GM23338 (cell line): ENCODE measurements at regions not wholly inside any gene's neighbourhood (a gene's known extent, or its start where the extent isn't known, plus 50 kb on each side); places are given as distances from the start of the nearest gene placed in this dataset.

ENCODE experiments used
- ATAC-seq: fragments of 200-7000 bp; cut with Tn5 transposase; 3 replicates; pipeline ENCODE4 v1.9.1; 2020
- DNase-seq: peaks from one replicate; pipeline ENCODE4 v3.0.0-alpha.2; 2015; ENCODE audit warnings: low spot score
- H2AFZ ChIP-seq: fragments of 200-600 bp; sonication (generic); 2 replicates; pipeline ENCODE4 v1.8.0; 2016; ENCODE audit warnings: antibody characterized with exemption, mild to moderate bottlenecking, moderate library complexity
- H3F3A ChIP-seq: fragments of 200-600 bp; sonication (generic); replicated peaks from 2 replicates; pipeline ENCODE4 v1.8.0; 2017; ENCODE audit warnings: antibody characterized with exemption, mixed run types, low read depth
- H3K27ac ChIP-seq: fragments of 200-600 bp; sonication (generic); 2 replicates; pipeline ENCODE4 v1.6.1; 2016; ENCODE audit warnings: low read depth
- H3K27me3 ChIP-seq: fragments of 200-600 bp; sonication (generic); 2 replicates; pipeline ENCODE4 v1.8.0; 2016; ENCODE audit warnings: mild to moderate bottlenecking, mixed run types, moderate library complexity; ENCODE audit not compliant: insufficient read depth
- H3K36me3 ChIP-seq: fragments of 200-600 bp; sonication (generic); 2 replicates; pipeline ENCODE4 v1.8.0; 2016; ENCODE audit warnings: mild to moderate bottlenecking; ENCODE audit not compliant: insufficient read depth
- H3K4me1 ChIP-seq: fragments of 200-600 bp; sonication (generic); 2 replicates; pipeline ENCODE4 v1.8.0; 2016; ENCODE audit warnings: mild to moderate bottlenecking, moderate library complexity; ENCODE audit not compliant: insufficient read depth
- H3K4me2 ChIP-seq: fragments of 200-600 bp; sonication (generic); 2 replicates; pipeline ENCODE4 v1.7.1; 2017; ENCODE audit warnings: mixed run types
- H3K4me3 ChIP-seq: fragments of 200-600 bp; sonication (generic); 2 replicates; pipeline ENCODE4 v1.6.1; 2016; ENCODE audit warnings: mixed run types
- H3K79me2 ChIP-seq: fragments of 200-600 bp; sonication (generic); replicated peaks from 2 replicates; pipeline ENCODE4 v1.8.0; 2017; ENCODE audit warnings: mild to moderate bottlenecking; ENCODE audit not compliant: insufficient read depth
- H3K9me2 ChIP-seq: fragments of 200-600 bp; sonication (generic); 2 replicates; pipeline ENCODE4 v1.8.0; 2017; ENCODE audit not compliant: insufficient read depth
- H4K20me1 ChIP-seq: fragments of 200-600 bp; sonication (generic); replicated peaks from 2 replicates; pipeline ENCODE4 v1.8.0; 2017; ENCODE audit warnings: mild to moderate bottlenecking; ENCODE audit not compliant: insufficient read depth
- H3K27ac Mint-ChIP-seq: 2 replicates; pipeline ENCODE4 v1.8.0; 2020; ENCODE audit warnings: inconsistent platforms, mild to moderate bottlenecking, moderate library complexity, mixed read lengths
- H3K27me3 Mint-ChIP-seq: 3 replicates; pipeline ENCODE4 v1.8.0; 2022; ENCODE audit warnings: low read depth, mild to moderate bottlenecking, moderate library complexity, mixed read lengths, inconsistent platforms; ENCODE audit not compliant: insufficient read depth, poor library complexity
- H3K36me3 Mint-ChIP-seq: 3 replicates; pipeline ENCODE4 v1.8.0; 2021; ENCODE audit warnings: low read depth, mild to moderate bottlenecking, inconsistent platforms, moderate library complexity, mixed read lengths
- H3K4me1 Mint-ChIP-seq: 3 replicates; pipeline ENCODE4 v1.8.0; 2020; ENCODE audit warnings: mild to moderate bottlenecking, inconsistent platforms, mixed read lengths
- H3K4me3 Mint-ChIP-seq: 3 replicates; pipeline ENCODE4 v1.8.0; 2021; ENCODE audit warnings: moderate library complexity, mild to moderate bottlenecking, inconsistent platforms, mixed read lengths
- H3K9me3 Mint-ChIP-seq: 3 replicates; pipeline ENCODE4 v1.8.0; 2020; ENCODE audit warnings: moderate library complexity, mild to moderate bottlenecking, inconsistent platforms, mixed read lengths
- CREB1 ChIP-seq: fragments of 250-450 bp; sonication (Bioruptor Pico); IDR thresholded peaks from 2 replicates; pipeline ENCODE4 v1.5.0; 2020; ENCODE audit warnings: low read depth, mild to moderate bottlenecking, moderate library complexity
- EZH2 ChIP-seq: fragments of 200-600 bp; sonication (generic); IDR thresholded peaks from one replicate; pipeline ENCODE4 v1.8.0; 2017; ENCODE audit warnings: antibody characterized with exemption, mild to moderate bottlenecking, low read depth; ENCODE audit not compliant: unreplicated experiment
- NANOG ChIP-seq: IDR thresholded peaks from 2 replicates; pipeline ENCODE4 v1.6.1; 2016; ENCODE audit warnings: antibody characterized with exemption, borderline replicate concordance
- POLR2AphosphoS5 ChIP-seq: IDR thresholded peaks from 2 replicates; pipeline ENCODE4 v1.6.1; 2016; ENCODE audit warnings: antibody characterized with exemption, low read depth
- ZNF331 ChIP-seq: fragments of 250-450 bp; sonication (Bioruptor Pico); IDR thresholded peaks from 2 replicates; pipeline ENCODE4 v1.5.0; 2020; ENCODE audit warnings: low read depth, mild to moderate bottlenecking, moderate library complexity
- ZNF462 ChIP-seq: fragments of 250-450 bp; sonication (Bioruptor Pico); IDR thresholded peaks from 2 replicates; pipeline ENCODE4 v1.5.0; 2020; ENCODE audit warnings: mild to moderate bottlenecking, moderate library complexity
- TF ChIP-seq, protein P1 (sequence below): IDR thresholded peaks from one replicate; pipeline ENCODE4 v1.6.1; 2018; ENCODE audit warnings: antibody characterized with exemption; ENCODE audit not compliant: unreplicated experiment
- TF ChIP-seq, protein P2 (sequence below): IDR thresholded peaks from 2 replicates; pipeline ENCODE4 v1.6.1; 2016; ENCODE audit warnings: antibody characterized with exemption

- TF ChIP-seq CREB1 (CRISPR knock-in tag) (no peak), ZNF331 (no peak), POLR2AphosphoS5 (no peak), EZH2 (no peak)
- TF ChIP-seq, protein P1, sequence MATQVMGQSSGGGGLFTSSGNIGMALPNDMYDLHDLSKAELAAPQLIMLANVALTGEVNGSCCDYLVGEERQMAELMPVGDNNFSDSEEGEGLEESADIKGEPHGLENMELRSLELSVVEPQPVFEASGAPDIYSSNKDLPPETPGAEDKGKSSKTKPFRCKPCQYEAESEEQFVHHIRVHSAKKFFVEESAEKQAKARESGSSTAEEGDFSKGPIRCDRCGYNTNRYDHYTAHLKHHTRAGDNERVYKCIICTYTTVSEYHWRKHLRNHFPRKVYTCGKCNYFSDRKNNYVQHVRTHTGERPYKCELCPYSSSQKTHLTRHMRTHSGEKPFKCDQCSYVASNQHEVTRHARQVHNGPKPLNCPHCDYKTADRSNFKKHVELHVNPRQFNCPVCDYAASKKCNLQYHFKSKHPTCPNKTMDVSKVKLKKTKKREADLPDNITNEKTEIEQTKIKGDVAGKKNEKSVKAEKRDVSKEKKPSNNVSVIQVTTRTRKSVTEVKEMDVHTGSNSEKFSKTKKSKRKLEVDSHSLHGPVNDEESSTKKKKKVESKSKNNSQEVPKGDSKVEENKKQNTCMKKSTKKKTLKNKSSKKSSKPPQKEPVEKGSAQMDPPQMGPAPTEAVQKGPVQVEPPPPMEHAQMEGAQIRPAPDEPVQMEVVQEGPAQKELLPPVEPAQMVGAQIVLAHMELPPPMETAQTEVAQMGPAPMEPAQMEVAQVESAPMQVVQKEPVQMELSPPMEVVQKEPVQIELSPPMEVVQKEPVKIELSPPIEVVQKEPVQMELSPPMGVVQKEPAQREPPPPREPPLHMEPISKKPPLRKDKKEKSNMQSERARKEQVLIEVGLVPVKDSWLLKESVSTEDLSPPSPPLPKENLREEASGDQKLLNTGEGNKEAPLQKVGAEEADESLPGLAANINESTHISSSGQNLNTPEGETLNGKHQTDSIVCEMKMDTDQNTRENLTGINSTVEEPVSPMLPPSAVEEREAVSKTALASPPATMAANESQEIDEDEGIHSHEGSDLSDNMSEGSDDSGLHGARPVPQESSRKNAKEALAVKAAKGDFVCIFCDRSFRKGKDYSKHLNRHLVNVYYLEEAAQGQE, result no peak
- TF ChIP-seq, protein P2, sequence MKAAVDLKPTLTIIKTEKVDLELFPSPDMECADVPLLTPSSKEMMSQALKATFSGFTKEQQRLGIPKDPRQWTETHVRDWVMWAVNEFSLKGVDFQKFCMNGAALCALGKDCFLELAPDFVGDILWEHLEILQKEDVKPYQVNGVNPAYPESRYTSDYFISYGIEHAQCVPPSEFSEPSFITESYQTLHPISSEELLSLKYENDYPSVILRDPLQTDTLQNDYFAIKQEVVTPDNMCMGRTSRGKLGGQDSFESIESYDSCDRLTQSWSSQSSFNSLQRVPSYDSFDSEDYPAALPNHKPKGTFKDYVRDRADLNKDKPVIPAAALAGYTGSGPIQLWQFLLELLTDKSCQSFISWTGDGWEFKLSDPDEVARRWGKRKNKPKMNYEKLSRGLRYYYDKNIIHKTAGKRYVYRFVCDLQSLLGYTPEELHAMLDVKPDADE, result no peak
Observed at GRCh38 chr6:140956571-140957369, 1176.0 kb upstream of the GJE1 start (continued).

DNA sequence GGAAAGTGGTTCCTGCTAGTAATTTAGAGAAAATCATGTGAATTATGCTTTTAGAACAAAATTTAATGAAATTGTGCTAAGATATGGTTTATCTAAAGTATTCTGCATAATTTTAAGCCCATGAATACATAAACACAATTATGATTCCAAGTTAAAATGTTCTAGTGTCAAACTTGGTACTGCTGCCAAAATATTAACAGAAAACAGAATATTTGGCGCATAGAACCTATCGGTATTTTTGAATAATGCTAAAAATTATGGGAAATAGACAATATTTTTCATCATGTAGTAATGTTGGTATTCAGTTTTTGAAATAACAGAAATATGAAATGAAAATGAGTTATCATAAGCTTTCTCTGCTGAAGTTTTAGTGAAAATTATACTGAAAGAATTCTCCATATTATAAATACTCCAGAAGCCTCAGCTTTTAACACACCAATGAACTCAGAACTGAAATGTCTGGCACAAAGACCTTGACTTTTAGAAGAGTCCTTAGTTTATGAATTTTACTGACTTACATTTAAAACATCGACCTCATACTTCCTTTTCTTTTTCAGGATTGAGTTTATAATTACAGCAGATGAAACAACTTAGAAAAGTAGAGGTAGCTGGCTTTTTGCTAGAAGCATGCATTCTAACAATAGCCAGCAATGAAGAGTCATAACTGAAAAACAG is 1192.3 kb upstream of the GJE1 start:
- H3F3A ChIP-seq, result no peaks in the 10 kb centered on the region

More for the DNA sequence above, 1192.3 kb upstream of the GJE1 start:
- Mint-ChIP-seq H3K4me3 (no peak overlapping the region), H3K4me1 (no peaks in the 10 kb centered on the region), H3K27ac (no peak overlapping the region), H3K36me3 (peaks cover 14% of the 10 kb centered on the region), H3K9me3 (peaks cover 15% of the 10 kb centered on the region), H3K27me3 (no peaks in the 10 kb centered on the region)
- H2AFZ ChIP-seq, result no peak overlapping the region
- no peak for ATAC-seq
- no peak overlapping the region for H3K4me3 ChIP-seq
- no peaks in the 10 kb centered on the region for H3K4me1 ChIP-seq
- H3K27ac ChIP-seq, result no peak overlapping the region
- 0 out of 2 replicates have a peak, but pooled peaks cover 4% of the 10 kb centered on the region for H3K36me3 ChIP-seq
- H3K4me2 ChIP-seq, result no peak overlapping the region
- H3K27me3 ChIP-seq, result no peaks in the 10 kb centered on the region
- TF ChIP-seq NANOG (no peak), CREB1 (CRISPR knock-in tag) (no peak), ZNF462 (CRISPR knock-in tag) (no peak), POLR2AphosphoS5 (no peak)
- no peak for DNase-seq
- H3K79me2 ChIP-seq, result no peaks in the 10 kb centered on the region
- H3K9me2 ChIP-seq, result peaks cover 3% of the 10 kb centered on the region; the same call in 1 of the 2 replicates
- no peaks in the 10 kb centered on the region for H4K20me1 ChIP-seq
